ENCODE measurements at regions not wholly inside any gene's neighbourhood (a gene's known extent, or its start where the extent isn't known, plus 50 kb on each side); places are given as distances from the start of the nearest gene placed in this dataset.

DNA sequence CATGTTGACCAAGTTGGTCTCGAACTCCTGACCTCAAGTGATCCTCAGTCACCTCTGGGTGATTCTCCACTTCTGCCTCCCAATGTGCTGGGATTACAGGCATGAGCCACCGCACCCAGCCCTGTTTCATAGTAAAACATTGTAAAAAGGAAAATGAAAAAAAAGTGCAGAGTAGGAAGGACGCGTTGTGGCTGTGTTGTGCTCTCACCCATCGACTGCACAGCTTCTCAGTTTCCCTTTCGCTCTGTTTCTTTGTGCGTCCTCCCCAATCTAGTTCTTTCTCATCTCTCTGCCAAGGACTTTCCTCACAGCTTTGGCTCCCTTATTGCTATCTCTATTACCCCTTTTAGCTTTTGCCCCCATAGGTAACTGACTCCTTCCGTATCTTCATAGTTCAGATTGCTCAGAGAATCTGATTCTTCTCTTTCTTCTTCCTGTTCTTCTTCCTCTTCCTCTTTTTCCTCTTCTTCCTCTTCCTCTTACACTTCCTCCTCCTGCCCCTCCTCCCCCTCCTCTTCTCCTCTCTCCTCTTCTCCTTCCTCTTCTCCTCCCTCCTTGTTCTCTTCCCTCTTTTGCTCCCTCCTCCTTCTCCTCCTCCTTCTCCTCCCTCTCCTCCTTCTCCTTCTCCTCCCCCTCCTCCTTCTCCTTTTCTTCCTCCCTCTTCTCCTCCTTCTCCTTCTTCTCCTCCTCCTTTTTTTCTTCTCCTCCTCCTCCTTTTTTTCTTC is 81.1 kb upstream of the VGLL4 start:
- TF ChIP-seq ZC3H10 (CRISPR knock-in tag; IDR thresholded peaks at IDR 0.05) (no peak), PPARA (CRISPR knock-in tag; IDR thresholded peaks at IDR 0.05; ENCODE audit: borderline replicate concordance) (no peak), ZFP3 (CRISPR knock-in tag; IDR thresholded peaks at IDR 0.05) (no peak), CSDC2 (CRISPR knock-in tag; IDR thresholded peaks at IDR 0.05) (no peak), SNAI2 (CRISPR knock-in tag; IDR thresholded peaks at IDR 0.05) (no peak), ESRRG (CRISPR knock-in tag; IDR thresholded peaks at IDR 0.05) (no peak), TCF4 (CRISPR knock-in tag; IDR thresholded peaks at IDR 0.05; ENCODE audit: borderline replicate concordance) (no peak), ISL1 (CRISPR knock-in tag; IDR thresholded peaks at IDR 0.05) (no peak), RARB (CRISPR knock-in tag; IDR thresholded peaks at IDR 0.05) (no peak), GLIS3 (CRISPR knock-in tag; IDR thresholded peaks at IDR 0.05) (no peak), ZNF565 (CRISPR knock-in tag; conservative IDR thresholded peaks at IDR 0.05; ENCODE audit: low read depth) (no peak), ZNF70 (CRISPR knock-in tag; IDR thresholded peaks at IDR 0.05) (no peak)
- TF ChIP-seq, protein P1, sequence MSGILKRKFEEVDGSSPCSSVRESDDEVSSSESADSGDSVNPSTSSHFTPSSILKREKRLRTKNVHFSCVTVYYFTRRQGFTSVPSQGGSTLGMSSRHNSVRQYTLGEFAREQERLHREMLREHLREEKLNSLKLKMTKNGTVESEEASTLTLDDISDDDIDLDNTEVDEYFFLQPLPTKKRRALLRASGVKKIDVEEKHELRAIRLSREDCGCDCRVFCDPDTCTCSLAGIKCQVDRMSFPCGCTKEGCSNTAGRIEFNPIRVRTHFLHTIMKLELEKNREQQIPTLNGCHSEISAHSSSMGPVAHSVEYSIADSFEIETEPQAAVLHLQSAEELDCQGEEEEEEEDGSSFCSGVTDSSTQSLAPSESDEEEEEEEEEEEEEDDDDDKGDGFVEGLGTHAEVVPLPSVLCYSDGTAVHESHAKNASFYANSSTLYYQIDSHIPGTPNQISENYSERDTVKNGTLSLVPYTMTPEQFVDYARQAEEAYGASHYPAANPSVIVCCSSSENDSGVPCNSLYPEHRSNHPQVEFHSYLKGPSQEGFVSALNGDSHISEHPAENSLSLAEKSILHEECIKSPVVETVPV (CRISPR knock-in tag; IDR thresholded peaks at IDR 0.05): no peak
- TF ChIP-seq, protein P2, sequence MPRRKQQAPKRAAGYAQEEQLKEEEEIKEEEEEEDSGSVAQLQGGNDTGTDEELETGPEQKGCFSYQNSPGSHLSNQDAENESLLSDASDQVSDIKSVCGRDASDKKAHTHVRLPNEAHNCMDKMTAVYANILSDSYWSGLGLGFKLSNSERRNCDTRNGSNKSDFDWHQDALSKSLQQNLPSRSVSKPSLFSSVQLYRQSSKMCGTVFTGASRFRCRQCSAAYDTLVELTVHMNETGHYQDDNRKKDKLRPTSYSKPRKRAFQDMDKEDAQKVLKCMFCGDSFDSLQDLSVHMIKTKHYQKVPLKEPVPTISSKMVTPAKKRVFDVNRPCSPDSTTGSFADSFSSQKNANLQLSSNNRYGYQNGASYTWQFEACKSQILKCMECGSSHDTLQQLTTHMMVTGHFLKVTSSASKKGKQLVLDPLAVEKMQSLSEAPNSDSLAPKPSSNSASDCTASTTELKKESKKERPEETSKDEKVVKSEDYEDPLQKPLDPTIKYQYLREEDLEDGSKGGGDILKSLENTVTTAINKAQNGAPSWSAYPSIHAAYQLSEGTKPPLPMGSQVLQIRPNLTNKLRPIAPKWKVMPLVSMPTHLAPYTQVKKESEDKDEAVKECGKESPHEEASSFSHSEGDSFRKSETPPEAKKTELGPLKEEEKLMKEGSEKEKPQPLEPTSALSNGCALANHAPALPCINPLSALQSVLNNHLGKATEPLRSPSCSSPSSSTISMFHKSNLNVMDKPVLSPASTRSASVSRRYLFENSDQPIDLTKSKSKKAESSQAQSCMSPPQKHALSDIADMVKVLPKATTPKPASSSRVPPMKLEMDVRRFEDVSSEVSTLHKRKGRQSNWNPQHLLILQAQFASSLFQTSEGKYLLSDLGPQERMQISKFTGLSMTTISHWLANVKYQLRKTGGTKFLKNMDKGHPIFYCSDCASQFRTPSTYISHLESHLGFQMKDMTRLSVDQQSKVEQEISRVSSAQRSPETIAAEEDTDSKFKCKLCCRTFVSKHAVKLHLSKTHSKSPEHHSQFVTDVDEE (CRISPR knock-in tag; IDR thresholded peaks at IDR 0.05): no peak
- ATAC-seq: no peak

DNA sequence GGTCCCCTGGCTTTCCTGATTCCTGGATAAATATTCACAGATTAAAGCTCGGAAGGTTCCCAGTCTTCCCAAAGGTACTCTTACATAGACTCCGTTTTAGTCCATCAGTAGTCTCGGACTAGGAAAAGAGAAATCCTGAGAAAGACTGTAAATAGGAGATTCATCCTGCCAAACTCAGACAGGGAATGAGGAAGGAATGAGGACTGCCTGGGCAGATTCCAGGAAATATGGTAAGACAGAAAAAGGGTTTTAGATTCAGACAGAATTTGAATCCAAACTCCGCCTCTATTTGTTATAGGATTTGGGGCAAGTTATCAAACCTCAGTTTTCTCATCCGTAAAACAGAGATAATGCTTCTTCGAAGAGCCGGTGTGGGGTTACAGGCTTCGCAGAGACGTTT is 77.8 kb upstream of the VGLL4 start:
- no peak for ATAC-seq
- TF ChIP-seq, protein P3, sequence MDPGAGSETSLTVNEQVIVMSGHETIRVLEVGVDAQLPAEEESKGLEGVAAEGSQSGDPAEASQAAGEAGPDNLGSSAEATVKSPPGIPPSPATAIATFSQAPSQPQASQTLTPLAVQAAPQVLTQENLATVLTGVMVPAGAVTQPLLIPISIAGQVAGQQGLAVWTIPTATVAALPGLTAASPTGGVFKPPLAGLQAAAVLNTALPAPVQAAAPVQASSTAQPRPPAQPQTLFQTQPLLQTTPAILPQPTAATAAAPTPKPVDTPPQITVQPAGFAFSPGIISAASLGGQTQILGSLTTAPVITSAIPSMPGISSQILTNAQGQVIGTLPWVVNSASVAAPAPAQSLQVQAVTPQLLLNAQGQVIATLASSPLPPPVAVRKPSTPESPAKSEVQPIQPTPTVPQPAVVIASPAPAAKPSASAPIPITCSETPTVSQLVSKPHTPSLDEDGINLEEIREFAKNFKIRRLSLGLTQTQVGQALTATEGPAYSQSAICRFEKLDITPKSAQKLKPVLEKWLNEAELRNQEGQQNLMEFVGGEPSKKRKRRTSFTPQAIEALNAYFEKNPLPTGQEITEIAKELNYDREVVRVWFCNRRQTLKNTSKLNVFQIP (CRISPR knock-in tag; IDR thresholded peaks at IDR 0.05; ENCODE audit: borderline replicate concordance, low read depth): no peak
- TF ChIP-seq ZC3H10 (CRISPR knock-in tag; IDR thresholded peaks at IDR 0.05): no peak
- TF ChIP-seq, protein P4, sequence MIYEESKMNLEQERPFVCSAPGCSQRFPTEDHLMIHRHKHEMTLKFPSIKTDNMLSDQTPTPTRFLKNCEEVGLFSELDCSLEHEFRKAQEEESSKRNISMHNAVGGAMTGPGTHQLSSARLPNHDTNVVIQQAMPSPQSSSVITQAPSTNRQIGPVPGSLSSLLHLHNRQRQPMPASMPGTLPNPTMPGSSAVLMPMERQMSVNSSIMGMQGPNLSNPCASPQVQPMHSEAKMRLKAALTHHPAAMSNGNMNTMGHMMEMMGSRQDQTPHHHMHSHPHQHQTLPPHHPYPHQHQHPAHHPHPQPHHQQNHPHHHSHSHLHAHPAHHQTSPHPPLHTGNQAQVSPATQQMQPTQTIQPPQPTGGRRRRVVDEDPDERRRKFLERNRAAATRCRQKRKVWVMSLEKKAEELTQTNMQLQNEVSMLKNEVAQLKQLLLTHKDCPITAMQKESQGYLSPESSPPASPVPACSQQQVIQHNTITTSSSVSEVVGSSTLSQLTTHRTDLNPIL (CRISPR knock-in tag; IDR thresholded peaks at IDR 0.05; ENCODE audit: low read depth): no peak
- TF ChIP-seq ZNF70 (CRISPR knock-in tag; IDR thresholded peaks at IDR 0.05): no peak
- no peak for TF ChIP-seq OSR1 (CRISPR knock-in tag; IDR thresholded peaks at IDR 0.05)
- TF ChIP-seq, protein P2 (CRISPR knock-in tag; IDR thresholded peaks at IDR 0.05): no peak
- no peak for TF ChIP-seq SNAI2 (CRISPR knock-in tag; IDR thresholded peaks at IDR 0.05)
- TF ChIP-seq, protein P5, sequence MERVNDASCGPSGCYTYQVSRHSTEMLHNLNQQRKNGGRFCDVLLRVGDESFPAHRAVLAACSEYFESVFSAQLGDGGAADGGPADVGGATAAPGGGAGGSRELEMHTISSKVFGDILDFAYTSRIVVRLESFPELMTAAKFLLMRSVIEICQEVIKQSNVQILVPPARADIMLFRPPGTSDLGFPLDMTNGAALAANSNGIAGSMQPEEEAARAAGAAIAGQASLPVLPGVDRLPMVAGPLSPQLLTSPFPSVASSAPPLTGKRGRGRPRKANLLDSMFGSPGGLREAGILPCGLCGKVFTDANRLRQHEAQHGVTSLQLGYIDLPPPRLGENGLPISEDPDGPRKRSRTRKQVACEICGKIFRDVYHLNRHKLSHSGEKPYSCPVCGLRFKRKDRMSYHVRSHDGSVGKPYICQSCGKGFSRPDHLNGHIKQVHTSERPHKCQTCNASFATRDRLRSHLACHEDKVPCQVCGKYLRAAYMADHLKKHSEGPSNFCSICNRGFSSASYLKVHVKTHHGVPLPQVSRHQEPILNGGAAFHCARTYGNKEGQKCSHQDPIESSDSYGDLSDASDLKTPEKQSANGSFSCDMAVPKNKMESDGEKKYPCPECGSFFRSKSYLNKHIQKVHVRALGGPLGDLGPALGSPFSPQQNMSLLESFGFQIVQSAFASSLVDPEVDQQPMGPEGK (CRISPR knock-in tag; IDR thresholded peaks at IDR 0.05; ENCODE audit: borderline replicate concordance): no peak
- TF ChIP-seq ESRRG (CRISPR knock-in tag; IDR thresholded peaks at IDR 0.05): no peak
- no peak for TF ChIP-seq BACH2 (CRISPR knock-in tag; IDR thresholded peaks at IDR 0.05; ENCODE audit: borderline replicate concordance)
- TF ChIP-seq ZNF565 (CRISPR knock-in tag; conservative IDR thresholded peaks at IDR 0.05; ENCODE audit: low read depth): no peak
- TF ChIP-seq, protein P1 (CRISPR knock-in tag; IDR thresholded peaks at IDR 0.05): no peak
- TF ChIP-seq RARB (CRISPR knock-in tag; IDR thresholded peaks at IDR 0.05): no peak
- TF ChIP-seq ARNTL (CRISPR knock-in tag; IDR thresholded peaks at IDR 0.05; ENCODE audit: borderline replicate concordance, low read depth): no peak
- TF ChIP-seq CSDC2 (CRISPR knock-in tag; IDR thresholded peaks at IDR 0.05): no peak
